ENCODE measurements at regions not wholly inside any gene's neighbourhood (a gene's known extent, or its start where the extent isn't known, plus 50 kb on each side); places are given as distances from the start of the nearest gene placed in this dataset.

- DNase-seq: peak; percentile 52
These were observed 51.3 kb upstream of the LRRN2 start for GRCh38 chr1:204736836-204737235.

GRCh38 chr1:204738506-204738905, 53.0 kb upstream of the LRRN2 start:
- no peak for DNase-seq

GRCh38 chr1:204740354-204740753, 54.8 kb upstream of the LRRN2 start:
- DNase-seq: no peak

- no peak for DNase-seq
These were observed 55.9 kb upstream of the LRRN2 start for GRCh38 chr1:204741440-204741839.

- DNase-seq: no peak
These were observed 57.2 kb upstream of the LRRN2 start for GRCh38 chr1:204742676-204743251.

- no peak for DNase-seq
These were observed 58.7 kb upstream of the LRRN2 start for GRCh38 chr1:204744107-204744779.

GRCh38 chr1:204746838-204747442, 61.4 kb upstream of the LRRN2 start:
- peak; percentile 42 for DNase-seq

- no peak for DNase-seq
These were observed 65.9 kb upstream of the LRRN2 start for GRCh38 chr1:204751480-204751879.

- DNase-seq: no peak
These were observed 66.5 kb upstream of the LRRN2 start for GRCh38 chr1:204751883-204752687.

GRCh38 chr1:204752688-204753040, 67.1 kb upstream of the LRRN2 start:
- no peak for DNase-seq

GRCh38 chr1:204754821-204755220, 69.3 kb upstream of the LRRN2 start:
- DNase-seq: no peak

GRCh38 chr1:204756349-204756748, 70.8 kb upstream of the LRRN2 start:
- no peak for DNase-seq

- DNase-seq: no peak
These were observed 71.3 kb upstream of the LRRN2 start for GRCh38 chr1:204756811-204757210.

GRCh38 chr1:204758601-204759000, 73.1 kb upstream of the LRRN2 start:
- DNase-seq: no peak

- DNase-seq: no peak
These were observed 74.8 kb upstream of the LRRN2 start for GRCh38 chr1:204760350-204760749.

- DNase-seq: no peak
These were observed 75.2 kb upstream of the LRRN2 start for GRCh38 chr1:204760757-204761156.

- peak; percentile 1 for DNase-seq
These were observed 78.4 kb upstream of the LRRN2 start for GRCh38 chr1:204763773-204764427.

- DNase-seq: no peak
These were observed 84.5 kb upstream of the LRRN2 start for GRCh38 chr1:204769997-204770396.

GRCh38 chr1:204771358-204771757, 85.8 kb upstream of the LRRN2 start:
- DNase-seq: no peak

- no peak for DNase-seq
These were observed 87.7 kb upstream of the LRRN2 start for GRCh38 chr1:204773246-204773645.

- no peak for DNase-seq
These were observed 90.0 kb upstream of the LRRN2 start for GRCh38 chr1:204775546-204775945.

- no peak for DNase-seq
These were observed 92.1 kb upstream of the LRRN2 start for GRCh38 chr1:204777591-204777990.

GRCh38 chr1:204780630-204781029, 90.0 kb upstream of the NFASC start:
- DNase-seq: no peak
